GM19043 (cell line): ENCODE measurements at regions not wholly inside any gene's neighbourhood (a gene's known extent, or its start where the extent isn't known, plus 50 kb on each side); places are given as distances from the start of the nearest gene placed in this dataset.
"Not testable (repeated sequence)": the region's sequence is repeated elsewhere in the genome, so short reads cannot be mapped to it uniquely, and the experiment has no call there.

Source experiments
- ATAC-seq: cut with Tn5 transposase; IDR thresholded peaks from one replicate; pipeline ENCODE4 v1.9.1; 2021; ENCODE audit warnings: low read depth; ENCODE audit not compliant: unreplicated experiment

GRCh38 chr2:144131042-144131441 lies 388.9 kb downstream of the ZEB2 start:
- ATAC-seq, result no peak

GRCh38 chr2:144130551-144130950 lies 389.4 kb downstream of the ZEB2 start:
- no peak for ATAC-seq

GRCh38 chr2:144128130-144128746 lies 391.7 kb downstream of the ZEB2 start:
- no peak for ATAC-seq

GRCh38 chr2:144127693-144128092 lies 392.2 kb downstream of the ZEB2 start:
- ATAC-seq, result no peak

- no peak for ATAC-seq
Measured at GRCh38 chr2:144126302-144126701, 393.6 kb downstream of the ZEB2 start.

GRCh38 chr2:144125751-144126150 lies 394.2 kb downstream of the ZEB2 start:
- no peak for ATAC-seq

- ATAC-seq, result no peak
Measured at GRCh38 chr2:144124882-144125281, 395.0 kb downstream of the ZEB2 start.

- ATAC-seq, result no peak
Measured at GRCh38 chr2:144120487-144120886, 399.4 kb downstream of the ZEB2 start.

- no peak for ATAC-seq
Measured at GRCh38 chr2:144117086-144117485, 402.8 kb downstream of the ZEB2 start.

- no peak for ATAC-seq
Measured at GRCh38 chr2:144115739-144116291, 404.1 kb downstream of the ZEB2 start.

GRCh38 chr2:144114760-144115159 lies 405.2 kb downstream of the ZEB2 start:
- no peak for ATAC-seq

GRCh38 chr2:144111437-144111836 lies 408.5 kb downstream of the ZEB2 start:
- no peak for ATAC-seq

GRCh38 chr2:144106104-144106503 lies 413.8 kb downstream of the ZEB2 start:
- ATAC-seq, result not testable (repeated sequence)

- ATAC-seq, result no peak
Measured at GRCh38 chr2:144102386-144102785, 417.5 kb downstream of the ZEB2 start.

GRCh38 chr2:144099780-144100377 lies 420.0 kb downstream of the ZEB2 start:
- no peak for ATAC-seq

GRCh38 chr2:144099340-144099739 lies 420.6 kb downstream of the ZEB2 start:
- no peak for ATAC-seq

GRCh38 chr2:144097440-144098225 lies 422.3 kb downstream of the ZEB2 start:
- ATAC-seq, result no peak

GRCh38 chr2:144096531-144096930 lies 423.4 kb downstream of the ZEB2 start:
- ATAC-seq, result no peak

GRCh38 chr2:144094408-144095151 lies 425.3 kb downstream of the ZEB2 start:
- ATAC-seq, result no peak

GRCh38 chr2:144091622-144092021 lies 428.3 kb downstream of the ZEB2 start:
- ATAC-seq, result no peak

GRCh38 chr2:144088863-144089262 lies 431.1 kb downstream of the ZEB2 start:
- ATAC-seq, result no peak
